OCI-LY3 (cell line): ENCODE measurements at regions not wholly inside any gene's neighbourhood (a gene's known extent, or its start where the extent isn't known, plus 50 kb on each side); places are given as distances from the start of the nearest gene placed in this dataset.

Experiments used
- H2AFZ ChIP-seq: fragments of 200-600, 300-600 bp; shearing (Covaris generic); 2 replicates; pipeline ENCODE4 v1.6.0; 2014; ENCODE audit warnings: antibody characterized with exemption, low read depth, low read length
- H3K27ac ChIP-seq: fragments of 200-600, 300-600 bp; sonication (generic); 2 replicates; pipeline ENCODE4 v1.5.1; 2014; ENCODE audit warnings: mild to moderate bottlenecking, low read length, moderate library complexity, mixed read lengths
- H3K27me3 ChIP-seq: fragments of 200-600, 300-600 bp; sonication (generic); 2 replicates; pipeline ENCODE4 v1.6.1; 2014; ENCODE audit warnings: low read depth, low read length, mixed read lengths
- H3K36me3 ChIP-seq: fragments of 200-600, 300-600 bp; sonication (generic); replicated peaks from 2 replicates; pipeline ENCODE3; 2014; ENCODE audit warnings: low read depth, low read length, mixed read lengths
- H3K4me1 ChIP-seq: fragments of 300-600, 200-600 bp; sonication (generic); 2 replicates; pipeline ENCODE4 v1.6.1; 2014; ENCODE audit warnings: low read length, mixed read lengths
- H3K4me2 ChIP-seq: fragments of 200-600, 300-600 bp; sonication (generic); 2 replicates; pipeline ENCODE4 v1.6.1; 2014; ENCODE audit warnings: low read length, mixed read lengths
- H3K4me3 ChIP-seq: fragments of 300-600, 200-600 bp; sonication (generic); 2 replicates; pipeline ENCODE4 v1.5.1; 2014; ENCODE audit warnings: antibody characterized with exemption, mild to moderate bottlenecking, low read length, moderate library complexity
- H3K79me2 ChIP-seq: fragments of 300-600, 200-600 bp; shearing (Covaris generic); 2 replicates; pipeline ENCODE4 v1.6.1; 2014; ENCODE audit warnings: mild to moderate bottlenecking, low read length, mixed read lengths
- H3K9ac ChIP-seq: fragments of 300-600, 200-600 bp; shearing (Covaris generic); 2 replicates; pipeline ENCODE4 v1.6.0; 2014; ENCODE audit warnings: mild to moderate bottlenecking, low read length, moderate library complexity
- H3K9me3 ChIP-seq: fragments of 200-600, 300-600 bp; shearing (Covaris generic); 2 replicates; pipeline ENCODE4 v1.6.1; 2014; ENCODE audit warnings: low read length, mixed read lengths; ENCODE audit not compliant: insufficient read depth
- H4K20me1 ChIP-seq: fragments of 200-600, 300-600 bp; sonication (generic); 2 replicates; pipeline ENCODE4 v1.6.1; 2016; ENCODE audit warnings: low read length, mixed read lengths; ENCODE audit not compliant: insufficient read depth
- CTCF ChIP-seq: fragments of 200-600, 300-600 bp; sonication (generic); IDR thresholded peaks from 2 replicates; pipeline ENCODE4 v1.5.1; 2014; ENCODE audit warnings: antibody characterized with exemption, low read length, low read depth
- EZH2phosphoT487 ChIP-seq: fragments of 200-600 bp; shearing (Covaris generic); IDR thresholded peaks from 2 replicates; pipeline ENCODE4 v1.6.1; 2018; ENCODE audit warnings: antibody characterized with exemption, mixed run types, low read depth

- no peaks in the 10 kb centered on the region for H3K36me3 ChIP-seq
- no peak overlapping the region for H3K27ac ChIP-seq
- H3K9me3 ChIP-seq: no peaks in the 10 kb centered on the region
- TF ChIP-seq EZH2phosphoT487: no peak
- TF ChIP-seq CTCF: no peak
- H2AFZ ChIP-seq: no peak overlapping the region
- H3K4me2 ChIP-seq: no peak overlapping the region
- H3K4me1 ChIP-seq: peaks cover 7% of the 10 kb centered on the region
- H3K27me3 ChIP-seq: peaks cover 2% of the 10 kb centered on the region
- H3K79me2 ChIP-seq: no peaks in the 10 kb centered on the region
- no peaks in the 10 kb centered on the region for H4K20me1 ChIP-seq
- H3K9ac ChIP-seq: no peak overlapping the region
- no peak overlapping the region for H3K4me3 ChIP-seq
Observed at GRCh38 chr3:16066975-16067374, 107.5 kb upstream of the GALNT15 start.

- Histone ChIP-seq H3K4me2 (no peak overlapping the region), H3K79me2 (no peaks in the 10 kb centered on the region), H3K36me3 (no peaks in the 10 kb centered on the region), H3K9ac (no peak overlapping the region), H3K4me3 (no peak overlapping the region), H3K4me1 (peaks cover 7% of the 10 kb centered on the region), H2AFZ (no peak overlapping the region), H4K20me1 (no peaks in the 10 kb centered on the region), H3K27me3 (no peaks in the 10 kb centered on the region), H3K27ac (no peak overlapping the region), H3K9me3 (no peaks in the 10 kb centered on the region; the same call in 1 of the 2 replicates)
- TF ChIP-seq EZH2phosphoT487 (no peak), CTCF (no peak)
Observed at GRCh38 chr3:16067837-16068471, 106.5 kb upstream of the GALNT15 start.

- Histone ChIP-seq H3K9me3 (no peaks in the 10 kb centered on the region; the same call in 1 of the 2 replicates), H3K4me3 (no peak overlapping the region), H3K27ac (no peak overlapping the region), H2AFZ (no peak overlapping the region), H4K20me1 (no peaks in the 10 kb centered on the region), H3K4me1 (peaks cover 7% of the 10 kb centered on the region), H3K36me3 (no peaks in the 10 kb centered on the region), H3K9ac (no peak overlapping the region), H3K79me2 (no peaks in the 10 kb centered on the region), H3K4me2 (no peak overlapping the region), H3K27me3 (no peaks in the 10 kb centered on the region)
- TF ChIP-seq EZH2phosphoT487 (no peak), CTCF (no peak)
Observed at GRCh38 chr3:16069149-16069922, 105.1 kb upstream of the GALNT15 start.

GRCh38 chr3:16070707-16071106 is 103.8 kb upstream of the GALNT15 start:
- H3K79me2 ChIP-seq: no peaks in the 10 kb centered on the region
- H3K9ac ChIP-seq: no peak overlapping the region
- peak overlapping the region; percentile 17; the same call in 1 of the 2 replicates for H3K4me2 ChIP-seq
- H3K27ac ChIP-seq: no peak overlapping the region
- H3K4me3 ChIP-seq: no peak overlapping the region
- no peaks in the 10 kb centered on the region; the same call in 1 of the 2 replicates for H3K9me3 ChIP-seq
- H4K20me1 ChIP-seq: no peaks in the 10 kb centered on the region
- peaks cover 7% of the 10 kb centered on the region for H3K4me1 ChIP-seq
- TF ChIP-seq CTCF (no peak), EZH2phosphoT487 (no peak)
- no peaks in the 10 kb centered on the region for H3K27me3 ChIP-seq
- H3K36me3 ChIP-seq: no peaks in the 10 kb centered on the region
- no peak overlapping the region for H2AFZ ChIP-seq
